ENCODE measurements at regions not wholly inside any gene's neighbourhood (a gene's known extent, or its start where the extent isn't known, plus 50 kb on each side); places are given as distances from the start of the nearest gene placed in this dataset.

DNA sequence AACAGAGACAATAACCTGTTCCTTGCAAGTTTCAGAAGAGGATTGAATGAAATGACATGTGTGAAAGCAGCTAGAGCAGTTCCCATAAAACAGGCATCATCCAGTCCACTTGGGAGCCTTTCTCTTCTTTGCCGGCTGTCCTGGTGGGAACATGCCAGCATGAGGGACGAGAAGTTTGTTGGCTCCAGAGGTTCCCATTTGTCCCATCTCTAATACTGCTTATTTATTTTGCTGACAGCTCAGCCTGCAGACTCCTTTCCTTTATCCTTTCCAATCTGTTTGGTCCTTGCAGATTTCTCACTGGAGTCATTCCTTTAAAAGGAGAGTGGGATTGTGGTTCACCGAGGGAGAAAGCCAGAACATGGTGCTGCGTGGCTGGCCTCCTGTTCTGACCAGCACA is 321.5 kb upstream of the CLINT1 start:
- DNase-seq: no peak

DNA sequence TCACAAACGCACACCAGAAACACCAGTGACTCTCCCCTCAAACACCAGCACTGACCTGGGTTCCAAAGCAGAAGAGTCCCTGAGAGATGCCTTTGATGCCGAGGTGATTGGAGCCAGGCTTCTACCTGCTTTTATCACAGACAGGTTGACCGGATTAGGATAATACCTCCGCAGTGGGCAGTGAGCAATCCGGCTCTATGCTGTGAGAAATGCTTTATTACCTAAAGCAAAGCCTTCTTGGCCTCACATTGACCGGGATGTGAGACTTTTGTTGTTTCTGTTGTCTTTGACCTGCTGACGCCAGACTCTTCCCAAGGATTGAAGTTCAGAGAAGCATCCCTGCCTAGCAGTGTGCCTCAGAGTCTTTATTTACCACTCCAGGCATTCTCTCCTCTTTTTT is 320.3 kb upstream of the CLINT1 start:
- DNase-seq: no peak

DNA sequence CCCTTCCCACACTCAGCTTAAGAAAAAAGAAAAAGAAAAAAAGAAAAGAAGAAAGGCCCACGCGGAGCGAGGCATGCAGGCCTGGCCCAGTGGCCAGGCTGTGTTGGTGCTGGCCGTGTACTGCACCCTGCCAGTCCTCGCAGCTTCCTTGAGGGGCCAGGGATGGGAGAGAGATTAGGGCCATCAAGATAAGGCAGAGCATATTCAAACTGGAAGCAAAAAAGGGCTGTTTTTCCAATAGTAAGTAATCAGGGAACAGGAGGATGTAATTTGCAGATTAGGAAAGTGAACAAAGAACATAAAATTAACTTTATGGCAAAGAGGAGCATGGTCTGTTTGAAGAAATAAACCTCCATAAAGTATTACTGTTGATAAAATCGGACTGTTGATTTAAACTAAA is 319.6 kb upstream of the CLINT1 start:
- DNase-seq: no peak

DNA sequence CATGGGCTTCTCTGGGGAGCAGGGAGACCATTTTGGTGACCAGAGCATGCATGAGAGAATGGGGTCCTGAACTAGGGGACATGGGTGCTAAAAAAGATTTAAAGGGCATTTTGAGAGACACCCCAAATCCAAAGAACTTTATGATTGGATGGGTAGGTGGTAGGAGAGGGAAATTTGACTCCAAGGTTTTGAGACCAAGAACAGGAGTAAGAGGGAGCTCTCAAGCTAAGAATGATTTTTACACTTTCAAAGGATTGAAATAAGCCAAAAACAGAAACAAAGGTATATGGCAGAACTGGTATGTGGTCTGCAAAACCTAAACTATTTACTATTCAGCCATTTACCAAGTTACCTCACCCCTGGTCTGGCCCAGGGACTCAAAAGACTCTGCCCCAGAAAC is 318.2 kb upstream of the CLINT1 start:
- no peak for DNase-seq

DNA sequence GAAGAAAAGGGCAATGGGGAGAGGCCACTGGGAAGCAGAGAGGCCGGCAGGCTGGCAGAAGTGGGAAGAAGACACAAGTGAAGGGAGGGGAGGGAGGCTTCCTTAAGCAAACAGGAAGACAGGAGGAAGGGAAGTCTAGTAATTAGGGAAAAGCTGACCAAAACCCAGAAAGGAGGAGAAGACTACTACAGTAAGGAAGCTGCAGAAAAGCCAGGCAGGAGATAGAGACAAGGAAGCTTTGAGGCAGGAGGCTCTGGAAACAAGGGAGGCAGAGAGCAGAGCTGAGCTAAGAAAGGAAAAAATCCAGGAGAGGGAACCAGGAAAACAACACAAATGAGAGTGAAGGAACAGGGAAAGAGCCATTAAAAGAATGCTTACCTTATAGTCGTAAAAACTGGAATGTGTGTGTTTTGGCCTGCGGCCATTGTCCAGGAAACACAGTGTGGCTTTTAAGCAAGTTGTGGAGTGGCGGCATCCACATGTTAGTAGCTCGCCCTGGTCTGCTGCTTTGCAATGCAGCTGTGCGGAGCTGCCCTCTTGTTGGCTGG is 317.1 kb upstream of the CLINT1 start:
- no peak for DNase-seq

DNA sequence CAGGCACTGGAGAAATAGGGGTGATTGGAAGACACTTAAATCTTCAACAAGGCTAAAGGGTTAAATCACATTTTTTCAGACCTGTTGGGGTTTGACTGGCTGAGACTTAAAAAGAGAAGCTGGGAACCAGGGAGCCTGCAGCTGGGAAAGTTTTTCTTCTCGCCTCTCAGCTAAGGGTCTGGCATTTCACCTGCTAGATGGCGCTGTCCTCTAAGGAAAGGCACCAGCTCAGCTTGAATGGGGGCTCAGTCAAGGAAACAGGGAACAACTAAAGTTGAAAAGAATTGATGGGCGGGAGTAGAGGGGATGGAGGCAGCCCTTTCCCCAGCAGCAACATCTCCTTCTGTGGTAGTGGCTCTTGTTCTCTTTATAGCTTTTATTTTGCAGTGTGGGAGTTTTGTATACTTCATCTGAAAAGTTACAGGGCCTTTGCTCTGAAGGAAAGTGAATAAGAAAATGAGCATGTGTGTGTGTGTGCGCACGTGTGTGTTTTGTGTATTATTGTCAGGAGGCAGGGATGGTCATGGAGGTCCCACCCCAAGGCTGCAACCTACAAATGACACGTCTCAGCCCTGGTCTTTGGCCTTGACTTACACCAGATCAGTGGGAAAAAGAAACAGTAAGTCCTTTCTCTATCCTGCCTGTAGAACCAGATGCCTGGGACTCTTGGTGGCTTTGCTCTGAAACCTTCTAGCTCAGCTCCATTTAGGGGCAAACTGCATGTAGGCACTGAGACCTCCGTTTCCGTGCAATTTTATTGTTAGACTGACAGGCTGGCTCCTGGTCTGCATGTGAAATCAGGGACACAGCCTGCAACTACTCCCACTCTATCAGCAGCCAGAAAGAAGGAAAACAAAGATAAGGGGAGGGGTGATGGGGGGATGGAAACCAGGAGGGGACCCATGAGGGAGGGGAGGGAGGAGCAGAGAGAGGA is 316.2 kb upstream of the CLINT1 start:
- peak; percentile 68 for DNase-seq

DNA sequence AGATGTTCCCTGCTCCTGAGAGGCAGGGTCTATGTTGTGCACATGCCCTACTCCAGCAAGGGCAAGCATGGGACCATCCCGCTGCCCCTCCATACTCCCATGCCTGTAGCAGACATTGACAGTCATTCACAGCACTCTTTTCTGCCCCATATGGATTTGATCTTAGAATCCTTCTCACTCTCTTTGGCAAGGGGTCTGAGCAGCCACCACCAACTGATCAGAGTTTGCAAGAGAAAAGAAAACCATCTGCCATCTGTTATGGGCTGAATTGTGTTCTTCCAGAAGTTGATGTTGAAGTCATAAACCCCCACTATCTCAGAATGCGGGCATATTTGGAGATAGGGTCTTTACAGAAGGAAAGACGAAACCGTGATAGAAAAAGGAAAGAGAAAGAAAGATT is 315.1 kb upstream of the CLINT1 start:
- DNase-seq: no peak

DNA sequence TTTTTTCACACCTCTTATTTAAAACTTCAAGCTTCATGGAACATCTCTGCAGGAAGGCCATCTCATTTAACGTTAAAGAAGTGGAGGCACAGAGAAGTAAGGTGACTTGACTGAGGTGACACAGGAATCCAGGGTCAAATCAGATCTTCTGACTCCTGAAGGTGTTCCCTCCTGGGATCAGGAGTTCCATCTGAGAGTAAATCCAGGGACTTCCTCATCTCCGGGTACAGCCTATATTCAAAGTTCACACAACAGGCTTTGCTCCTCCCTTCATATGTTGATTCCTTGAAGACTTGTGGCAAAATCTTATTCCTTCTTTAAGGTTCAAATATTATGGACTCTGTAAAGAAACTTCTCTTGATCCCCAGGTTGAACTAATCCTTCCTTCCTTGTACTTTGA is 313.1 kb upstream of the CLINT1 start:
- DNase-seq: no peak

DNA sequence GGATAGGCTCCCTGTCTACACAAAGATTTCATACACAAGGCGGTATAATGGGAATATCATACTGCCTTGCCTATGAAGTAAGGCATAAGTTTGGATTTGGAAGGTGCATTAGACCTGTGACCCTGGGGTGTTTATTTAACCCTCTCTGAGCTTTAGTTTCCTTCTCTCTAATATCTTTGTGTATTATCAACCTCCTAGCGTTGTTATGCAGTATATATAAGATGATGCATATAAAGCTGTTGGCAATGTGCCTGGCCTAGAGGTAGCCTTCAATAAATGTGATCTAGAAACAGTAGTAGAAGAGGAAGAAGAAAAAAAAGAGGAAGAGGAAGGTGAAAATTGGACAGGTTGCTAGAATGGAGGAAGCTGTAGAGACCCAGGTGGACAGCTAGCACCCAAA is 311.6 kb upstream of the CLINT1 start:
- no peak for DNase-seq

DNA sequence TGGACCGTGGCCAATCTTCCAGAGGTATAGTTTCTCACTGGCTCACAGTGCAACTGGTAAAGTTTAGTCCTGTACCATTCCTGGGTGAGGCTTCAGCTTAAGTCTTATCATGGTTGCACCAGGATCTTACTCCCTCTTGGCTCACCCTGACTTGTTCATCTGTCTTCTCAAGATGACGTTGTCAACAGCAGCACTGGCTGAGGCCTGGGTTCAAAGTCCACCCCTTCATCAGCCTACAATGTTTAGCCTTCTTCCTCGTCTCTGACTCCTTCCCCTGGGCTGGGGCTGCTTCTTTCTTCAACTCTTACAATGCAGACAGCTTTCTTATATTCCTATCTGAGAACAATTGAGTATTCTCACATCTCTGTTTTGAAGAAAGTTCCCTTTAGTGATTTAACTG is 311.1 kb upstream of the CLINT1 start:
- no peak for DNase-seq

DNA sequence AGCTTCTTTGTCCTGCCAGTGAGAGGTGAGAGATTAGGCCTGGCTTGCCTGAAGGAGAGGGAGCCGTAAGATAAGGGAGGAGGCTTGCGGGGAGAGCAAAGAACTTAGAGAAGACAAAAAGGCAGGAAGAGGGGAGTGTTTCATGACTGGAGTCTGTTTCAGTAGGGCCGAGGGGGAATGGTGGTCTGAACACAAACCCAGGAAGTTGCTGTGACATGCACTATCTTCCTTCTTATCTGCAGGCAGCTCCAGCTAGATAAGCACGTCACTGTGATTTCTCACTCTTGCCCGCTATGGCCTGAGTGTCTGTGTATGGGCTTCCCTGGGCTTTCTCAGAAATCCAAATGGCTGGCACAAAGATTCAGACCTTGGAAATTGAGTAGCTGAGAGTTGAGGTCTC is 307.5 kb upstream of the CLINT1 start:
- no peak for DNase-seq

DNA sequence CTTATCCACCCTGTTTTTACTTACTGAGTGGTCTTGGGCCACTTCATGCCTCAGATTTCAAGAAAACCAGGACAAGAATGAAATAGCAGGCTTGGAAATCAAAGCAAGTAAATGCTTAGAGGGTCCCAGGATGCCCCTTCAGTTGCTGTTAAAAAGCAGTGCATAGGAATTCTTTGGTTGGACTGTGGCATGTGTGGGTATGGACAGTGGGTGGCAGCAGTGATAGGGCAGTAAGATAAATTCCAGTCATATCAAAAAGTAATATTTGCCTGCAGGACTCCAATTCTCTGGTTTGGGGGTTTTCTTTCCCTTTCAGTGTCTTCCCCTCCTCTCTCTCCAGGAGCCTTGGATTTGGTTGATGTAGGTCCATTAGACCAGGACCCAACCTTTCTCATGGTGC is 306.7 kb upstream of the CLINT1 start:
- DNase-seq: no peak

DNA sequence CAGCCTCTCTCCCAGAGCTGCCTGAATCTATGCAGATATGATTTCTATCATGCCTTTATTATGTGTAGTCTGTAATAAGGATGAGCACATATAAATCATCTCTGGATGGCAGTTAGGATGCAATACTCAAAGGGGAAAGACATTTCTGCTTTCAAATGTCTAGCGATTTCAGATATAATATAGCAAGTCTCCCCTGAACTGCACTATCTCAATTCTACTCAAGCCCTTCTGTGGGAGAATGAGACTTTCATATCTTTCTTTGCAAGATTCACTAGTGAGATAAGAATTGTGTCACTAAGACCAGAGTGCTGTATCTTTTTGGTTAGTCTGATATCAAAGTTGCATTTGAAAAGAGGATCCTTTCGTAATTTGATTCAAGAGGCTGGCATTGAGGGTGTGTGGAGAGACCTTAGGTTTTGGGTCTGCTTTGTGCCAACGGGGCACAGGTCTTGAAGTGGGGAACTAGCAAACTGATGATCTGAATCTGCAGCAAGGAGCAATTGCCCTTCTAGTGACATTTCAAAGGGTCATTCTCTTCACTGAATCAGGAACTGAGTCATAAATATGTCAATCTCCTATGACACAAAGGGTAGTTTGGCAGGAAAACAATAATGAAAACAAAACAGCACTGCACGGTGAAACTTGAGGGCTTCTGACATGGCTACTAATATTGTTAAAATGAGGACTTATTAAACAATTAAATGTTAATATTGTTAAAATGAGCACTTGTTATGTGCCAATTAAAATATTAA is 305.5 kb upstream of the CLINT1 start:
- DNase-seq: no peak

DNA sequence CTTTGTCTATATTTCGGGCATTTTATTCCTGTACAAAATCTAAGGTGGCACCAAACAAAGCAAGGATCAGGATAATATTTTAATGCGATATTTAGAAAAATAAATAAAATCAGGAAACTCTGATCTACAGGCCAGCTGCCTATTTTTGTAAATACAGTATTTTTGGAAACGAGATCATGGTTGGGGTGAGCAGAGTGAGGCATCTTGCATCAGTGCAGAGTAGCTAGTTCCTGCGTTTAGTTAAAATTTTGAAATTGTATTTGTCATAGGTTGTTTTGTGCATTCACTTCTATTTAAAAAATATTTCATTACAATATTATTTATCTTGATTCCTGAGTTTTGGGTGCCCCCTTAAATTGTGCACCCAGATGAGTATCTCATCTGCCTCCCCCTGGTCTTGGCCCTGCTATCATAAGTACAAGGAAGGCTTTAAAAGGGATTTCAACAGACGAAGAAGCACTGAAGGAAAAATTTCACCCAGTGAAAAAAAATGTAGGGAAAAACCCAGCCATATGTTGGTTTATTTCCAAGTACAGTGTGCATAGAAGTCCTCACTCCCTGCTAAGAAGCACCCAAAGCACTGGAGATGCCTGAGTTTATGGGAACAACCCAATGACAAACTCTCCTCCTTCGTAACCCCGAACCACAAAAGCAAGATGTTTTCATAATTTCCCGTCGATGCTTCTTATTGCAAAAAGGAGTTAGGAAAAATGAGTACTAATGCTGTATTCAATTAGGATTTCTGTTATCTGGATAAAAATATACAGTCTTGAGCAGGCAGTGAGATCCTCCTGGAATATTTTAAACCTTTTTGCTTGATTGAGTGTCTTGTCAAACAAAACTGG is 304.7 kb upstream of the CLINT1 start:
- DNase-seq: no peak

DNA sequence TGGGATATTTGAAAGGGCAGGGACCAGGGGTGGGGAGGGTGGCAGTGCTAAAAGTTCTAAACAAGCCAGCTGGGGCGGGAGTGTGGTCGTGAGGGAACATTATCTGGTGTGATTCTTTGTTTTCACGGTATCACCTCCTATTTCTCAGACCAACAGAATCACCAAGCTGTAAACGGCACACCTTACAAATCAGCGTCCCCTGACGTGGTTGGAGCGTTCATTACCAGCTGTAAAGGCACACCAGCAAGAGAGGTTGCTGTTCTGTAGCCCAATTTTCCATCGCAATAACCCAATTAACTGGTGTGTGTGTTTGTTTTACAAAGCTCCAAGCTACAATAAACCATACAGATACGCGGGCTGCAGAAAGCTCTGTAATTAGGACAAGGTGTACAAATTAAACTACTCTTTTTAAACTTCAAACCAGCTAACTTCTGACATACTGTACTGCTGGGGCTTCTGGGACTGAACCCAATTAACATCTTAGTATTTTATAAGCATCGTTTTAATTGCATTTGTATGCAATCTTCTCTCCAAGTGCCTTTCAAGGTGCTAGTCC is 303.6 kb upstream of the CLINT1 start:
- no peak for DNase-seq

DNA sequence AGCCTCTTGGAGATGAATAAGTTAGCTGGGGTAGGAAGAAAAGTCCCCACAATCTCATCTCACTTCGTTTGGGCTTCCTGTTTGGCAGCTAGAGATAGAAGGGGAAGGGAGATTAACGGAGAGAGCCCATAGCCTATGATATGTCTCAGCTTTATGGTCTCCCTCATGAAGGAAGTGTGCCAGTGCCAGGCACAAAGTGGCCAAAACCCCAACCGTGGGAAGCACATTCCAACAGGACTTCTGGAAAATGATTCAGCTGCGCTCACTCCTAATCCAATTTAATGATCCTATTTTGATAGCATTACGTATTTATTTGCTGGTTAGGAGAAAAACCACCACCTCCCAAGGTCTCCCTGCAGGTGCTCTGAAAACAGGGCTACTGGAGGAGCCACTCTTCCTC is 303.1 kb upstream of the CLINT1 start:
- no peak for DNase-seq

DNA sequence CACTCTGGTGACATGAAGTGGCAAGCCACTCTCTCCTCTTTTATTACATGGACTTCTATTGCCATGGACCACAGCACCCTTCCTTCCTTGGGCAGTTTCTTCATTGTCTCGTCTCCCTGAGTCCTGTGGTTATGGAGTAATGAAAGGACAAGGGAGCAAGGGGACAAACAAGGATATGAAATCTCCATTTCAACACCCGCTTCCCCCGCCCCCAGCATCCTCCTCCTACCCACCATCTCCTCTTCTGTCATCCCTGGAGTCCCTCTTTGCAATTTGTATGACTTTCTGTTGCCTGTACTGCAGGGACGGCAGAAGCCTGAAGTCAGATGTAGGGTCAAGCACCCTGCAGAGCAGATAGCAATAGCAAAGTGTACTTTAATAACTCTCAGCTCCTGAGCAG is 300.7 kb upstream of the CLINT1 start:
- no peak for DNase-seq

DNA sequence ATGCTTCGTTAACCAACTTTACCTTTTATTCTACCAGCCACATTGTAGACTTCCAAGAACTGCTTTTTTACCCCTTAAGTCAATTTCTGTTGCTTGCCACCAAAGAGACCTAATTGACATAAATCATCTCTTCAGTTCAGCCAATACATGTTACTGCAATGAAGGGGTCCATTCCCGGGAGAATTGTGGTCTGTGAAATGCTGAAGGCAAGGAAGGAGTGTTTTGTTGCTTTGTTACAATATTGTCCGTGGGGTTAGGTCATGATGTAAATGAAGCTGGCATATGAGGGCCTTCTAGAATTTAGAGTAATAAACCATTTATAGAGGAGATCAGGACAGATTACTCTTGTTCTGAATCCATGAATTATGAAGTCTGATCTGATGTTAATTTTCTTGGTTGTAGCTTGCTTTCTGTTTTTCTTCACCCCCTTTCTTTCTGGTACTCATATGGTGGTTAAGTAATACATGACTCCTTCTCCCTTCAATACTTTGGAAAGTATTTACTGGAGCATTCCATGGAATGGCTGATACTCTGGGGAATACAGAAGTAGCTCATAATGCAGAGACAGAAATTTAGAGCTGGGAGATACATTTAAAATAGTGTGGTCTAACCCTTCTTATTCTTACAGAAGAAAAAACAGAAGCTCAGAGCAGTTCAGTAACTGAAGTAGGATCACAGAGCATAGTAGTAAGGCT is 297.0 kb upstream of the CLINT1 start:
- DNase-seq: no peak

DNA sequence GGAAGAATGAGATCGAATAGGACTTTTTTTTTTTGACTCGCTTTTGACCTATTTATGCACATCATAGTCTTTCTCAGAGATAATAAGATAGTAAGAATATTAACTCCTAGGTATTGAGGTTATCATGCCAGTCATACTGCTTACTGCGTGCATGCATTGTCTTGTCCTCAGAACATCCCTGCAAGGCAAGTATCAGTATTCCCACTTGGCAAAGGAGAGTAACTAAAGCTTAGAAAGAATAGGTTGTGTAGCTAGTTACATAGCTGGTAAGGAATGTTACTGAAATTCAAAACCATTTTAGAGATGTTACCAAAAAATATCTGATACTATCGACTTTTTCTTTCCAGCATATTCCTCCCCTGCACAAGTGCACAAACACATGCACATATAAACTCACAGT is 296.1 kb upstream of the CLINT1 start:
- no peak for DNase-seq

DNA sequence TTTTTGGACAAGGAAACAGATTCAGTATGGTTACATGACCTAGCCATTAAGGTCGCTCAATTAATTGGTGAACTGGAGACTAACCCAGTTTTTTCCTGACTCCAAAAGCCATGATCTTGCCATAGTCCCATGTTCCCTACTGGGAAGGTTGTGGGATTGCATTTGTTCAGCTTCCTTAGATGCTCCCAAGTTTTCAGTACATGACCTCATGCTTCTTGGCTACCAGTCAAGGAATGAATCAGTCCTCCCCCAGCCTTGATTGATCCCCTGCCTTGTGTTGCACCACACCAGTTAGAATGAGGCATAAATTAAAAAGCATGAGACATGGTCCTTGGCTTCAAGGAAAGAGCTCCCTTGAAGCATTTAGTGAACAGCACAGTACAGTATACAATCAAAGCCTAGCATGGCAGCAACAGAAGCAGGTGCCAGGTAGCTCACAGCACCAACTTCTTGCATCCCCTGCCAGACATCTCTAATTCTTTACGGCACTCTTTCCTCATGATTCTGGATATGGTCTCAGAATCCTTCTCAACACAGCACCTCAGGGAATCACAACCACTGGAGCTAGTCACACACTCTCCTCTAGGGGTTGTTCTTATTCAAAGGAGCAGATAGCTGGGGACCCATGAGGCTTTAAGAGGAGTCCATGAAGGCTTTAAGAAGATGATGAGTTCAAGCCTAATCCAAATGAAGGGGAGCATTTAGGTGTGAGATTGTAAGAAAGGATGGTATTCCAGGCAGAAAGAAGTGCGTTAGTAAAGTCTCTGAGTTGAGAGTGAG is 295.5 kb upstream of the CLINT1 start:
- DNase-seq: no peak

DNA sequence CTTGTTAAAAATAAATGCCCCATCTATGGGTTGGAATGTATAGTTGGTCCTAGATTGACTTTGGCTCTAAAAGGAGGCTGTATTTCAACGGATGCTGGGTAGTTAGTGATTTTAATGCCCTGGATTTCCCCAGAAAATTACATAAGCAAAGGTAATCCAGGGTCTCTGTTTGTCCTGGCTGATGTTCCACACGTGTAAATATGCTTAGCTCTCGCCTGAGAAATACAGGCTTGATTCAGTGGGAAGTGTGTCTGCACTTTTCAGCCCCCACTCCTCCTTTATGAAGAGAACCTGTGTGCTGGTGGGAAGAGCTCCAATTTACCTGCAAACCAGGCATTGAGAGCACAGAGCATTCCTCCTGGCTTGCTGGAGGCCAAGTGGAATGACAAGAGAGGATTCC is 294.6 kb upstream of the CLINT1 start:
- DNase-seq: no peak
